SK-N-SH (cell line): ENCODE measurements at regions not wholly inside any gene's neighbourhood (a gene's known extent, or its start where the extent isn't known, plus 50 kb on each side); places are given as distances from the start of the nearest gene placed in this dataset.

Source experiments
- CTCF ChIA-PET: fragments of 300-600, 350-600 bp; formaldehyde crosslinking; extraction: SDS; loops from one replicate; lab custom pipeline; 2021; lab: Yijun Ruan, JAX
- POLR2A ChIA-PET: fragments of 350-600 bp; sonication (Branson Sonifier 250); formaldehyde crosslinking; extraction: SDS; loops from one replicate; lab custom pipeline; 2020; ENCODE audit warnings: antibody characterized with exemption, inconsistent platforms; lab: Yijun Ruan, JAX
- DNase-seq: peaks from one replicate; pipeline ENCODE4 v3.0.0; 2012
- H2AFZ ChIP-seq: fragments of 200-600 bp; sonication (generic); 2 replicates; pipeline ENCODE4 v1.8.1; 2016; ENCODE audit warnings: antibody characterized with exemption, mild to moderate bottlenecking, low read depth
- H3F3A ChIP-seq: fragments of 200-600 bp; sonication (generic); replicated peaks from 2 replicates; pipeline ENCODE3; 2016; ENCODE audit warnings: antibody characterized with exemption, mild to moderate bottlenecking; ENCODE audit not compliant: insufficient read depth
- H3K27ac ChIP-seq, 2 experiments: fragments of 200-500 bp in 1 of 2; fragments of 200-600 bp in 1 of 2; sonication (Bioruptor generic) in 1 of 2; sonication (generic), shearing (Covaris generic) in 1 of 2; 2 replicates each; pipeline versions ENCODE4 v1.5.1 to v1.6.1; 2014 to 2016; ENCODE audit warnings: low read depth in 2 of 2, inconsistent platforms in 1 of 2, low read length in 1 of 2, mild to moderate bottlenecking in 1 of 2, mixed read lengths in 1 of 2
- H3K27me3 ChIP-seq: fragments of 200-600 bp; sonication (generic), shearing (Covaris generic); 2 replicates; pipeline ENCODE4 v1.6.1; 2016; ENCODE audit warnings: mixed run types; ENCODE audit not compliant: insufficient read depth
- H3K36me3 ChIP-seq, 2 experiments: fragments of 200-500 bp in 1 of 2; fragments of 200-600 bp in 1 of 2; sonication (Bioruptor generic) in 1 of 2; sonication (generic) in 1 of 2; replicated peaks in 1 of 2; 2 replicates each; pipeline versions ENCODE3 to v1.5.1; 2014 to 2016; ENCODE audit warnings: low read length in 1 of 2, mild to moderate bottlenecking in 1 of 2; ENCODE audit not compliant: insufficient read depth in 2 of 2, control insufficient read depth in 1 of 2
- H3K4me1 ChIP-seq, 2 experiments: fragments of 200-500 bp in 1 of 2; fragments of 200-600 bp in 1 of 2; sonication (Bioruptor generic) in 1 of 2; sonication (generic), shearing (Covaris generic) in 1 of 2; 2 replicates each; pipeline versions ENCODE4 v1.5.1 to v1.6.1; 2014 to 2016; ENCODE audit warnings: low read depth in 1 of 2, low read length in 1 of 2, mixed run types in 1 of 2; ENCODE audit not compliant: insufficient read depth in 2 of 2, control insufficient read depth in 1 of 2
- H3K4me2 ChIP-seq: fragments of 200-600 bp; sonication (generic), shearing (Covaris generic); 2 replicates; pipeline ENCODE4 v1.6.1; 2017; ENCODE audit warnings: mixed run types
- H3K4me3 ChIP-seq, 2 experiments: fragments of 200-500 bp in 1 of 2; fragments of 200-600 bp in 1 of 2; sonication (Bioruptor generic) in 1 of 2; sonication (generic), shearing (Covaris generic) in 1 of 2; 2 replicates each; pipeline versions ENCODE4 v1.5.1 to v1.8.1; 2014 to 2016; ENCODE audit warnings: low read depth in 2 of 2, inconsistent platforms in 1 of 2, low read length in 1 of 2, mild to moderate bottlenecking in 1 of 2, mixed read lengths in 1 of 2, moderate library complexity in 1 of 2
- H3K79me2 ChIP-seq: fragments of 200-600 bp; sonication (generic); 2 replicates; pipeline ENCODE4 v1.8.1; 2017; ENCODE audit warnings: mild to moderate bottlenecking; ENCODE audit not compliant: insufficient read depth
- H3K9ac ChIP-seq: fragments of 200-600 bp; sonication (generic); 2 replicates; pipeline ENCODE4 v1.6.1; 2017; ENCODE audit warnings: mixed run types
- H3K9me2 ChIP-seq: fragments of 200-600 bp; sonication (generic); 2 replicates; pipeline ENCODE4 v1.6.1; 2017; ENCODE audit warnings: mixed run types
- H3K9me3 ChIP-seq: fragments of 200-600 bp; sonication (generic); 2 replicates; pipeline ENCODE4 v1.6.1; 2017; ENCODE audit warnings: mixed run types, mild to moderate bottlenecking, moderate library complexity
- H4K20me1 ChIP-seq: fragments of 200-600 bp; sonication (generic); 2 replicates; pipeline ENCODE4 v1.6.1; 2017; ENCODE audit warnings: mild to moderate bottlenecking, mixed run types; ENCODE audit not compliant: insufficient read depth
- EP300 ChIP-seq, 2 experiments: IDR thresholded peaks; 2 replicates each; pipeline versions ENCODE4 v1.4.0 to v1.6.1; 2012; ENCODE audit warnings: borderline replicate concordance in 1 of 2, low read depth in 1 of 2, low read length in 1 of 2
- RCOR1 ChIP-seq: fragments of 150-350 bp; IDR thresholded peaks from 2 replicates; pipeline ENCODE4 v1.6.1; 2017; ENCODE audit warnings: antibody characterized with exemption, low read length
- RXRA ChIP-seq: IDR thresholded peaks from 2 replicates; pipeline ENCODE4 v1.4.0; 2012; ENCODE audit warnings: low read depth, mild to moderate bottlenecking, borderline replicate concordance
- SIN3A ChIP-seq: IDR thresholded peaks from 2 replicates; pipeline ENCODE4 v1.6.1; 2012; ENCODE audit warnings: low read depth, mild to moderate bottlenecking, low read length, moderate library complexity, borderline replicate concordance
- TEAD4 ChIP-seq: IDR thresholded peaks from 2 replicates; pipeline ENCODE4 v1.4.0; 2012; ENCODE audit warnings: mild to moderate bottlenecking, borderline replicate concordance; ENCODE audit not compliant: insufficient read depth
- WGBS: methylation state at CpG from one replicate; pipeline ENCODE4 v1.1.6; 2017; ENCODE audit warnings: low lambda C conversion rate; 5-methylcytosine and 5-hydroxymethylcytosine counted together
- TF ChIP-seq, protein P1 (sequence below): IDR thresholded peaks from 2 replicates; pipeline ENCODE4 v1.6.1; 2012; ENCODE audit warnings: mild to moderate bottlenecking, low read depth, low read length, moderate library complexity
- TF ChIP-seq, protein P2 (sequence below): IDR thresholded peaks from 2 replicates; pipeline ENCODE4 v1.4.0; 2012; ENCODE audit warnings: low read depth, borderline replicate concordance
- TF ChIP-seq, protein P3 (sequence below): IDR thresholded peaks from 2 replicates; pipeline ENCODE4 v1.4.0; 2012; ENCODE audit warnings: low read depth, borderline replicate concordance
- TF ChIP-seq, protein P4 (sequence below): IDR thresholded peaks from 2 replicates; pipeline ENCODE4; 2012

DNA sequence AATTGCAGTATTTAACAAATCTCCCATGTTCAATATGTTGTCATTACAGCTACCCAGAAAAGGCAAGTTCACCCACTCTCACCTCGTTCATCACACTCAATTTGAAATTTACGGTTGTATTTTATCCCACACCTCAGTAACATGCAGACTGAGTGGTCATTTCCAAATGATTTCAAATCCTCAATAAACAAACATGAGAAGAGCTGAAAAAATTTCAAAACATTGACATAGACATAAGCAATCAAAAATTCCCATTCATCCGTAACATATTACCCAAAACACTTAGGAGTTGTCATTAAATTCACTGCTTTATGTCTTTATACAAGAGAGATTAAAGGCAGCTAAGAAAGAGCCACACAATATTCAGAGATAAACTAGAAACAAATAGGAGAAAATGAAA, 61.7 kb upstream of the NEBL start:
- POLR2A ChIA-PET: no interaction called here
- 52% methylated on average over 3 of the region's 3 CpGs for WGBS

More for the DNA sequence above, 61.7 kb upstream of the NEBL start:
- CTCF ChIA-PET: interaction anchor here (0.8 kb wide), 1 partner anchor 9 kb away, joined by 3 read pairs; no protein-coding TSS in a partner anchor
- no peak overlapping the region for H2AFZ ChIP-seq
- no peak for TF ChIP-seq TEAD4
- TF ChIP-seq, protein P1, sequence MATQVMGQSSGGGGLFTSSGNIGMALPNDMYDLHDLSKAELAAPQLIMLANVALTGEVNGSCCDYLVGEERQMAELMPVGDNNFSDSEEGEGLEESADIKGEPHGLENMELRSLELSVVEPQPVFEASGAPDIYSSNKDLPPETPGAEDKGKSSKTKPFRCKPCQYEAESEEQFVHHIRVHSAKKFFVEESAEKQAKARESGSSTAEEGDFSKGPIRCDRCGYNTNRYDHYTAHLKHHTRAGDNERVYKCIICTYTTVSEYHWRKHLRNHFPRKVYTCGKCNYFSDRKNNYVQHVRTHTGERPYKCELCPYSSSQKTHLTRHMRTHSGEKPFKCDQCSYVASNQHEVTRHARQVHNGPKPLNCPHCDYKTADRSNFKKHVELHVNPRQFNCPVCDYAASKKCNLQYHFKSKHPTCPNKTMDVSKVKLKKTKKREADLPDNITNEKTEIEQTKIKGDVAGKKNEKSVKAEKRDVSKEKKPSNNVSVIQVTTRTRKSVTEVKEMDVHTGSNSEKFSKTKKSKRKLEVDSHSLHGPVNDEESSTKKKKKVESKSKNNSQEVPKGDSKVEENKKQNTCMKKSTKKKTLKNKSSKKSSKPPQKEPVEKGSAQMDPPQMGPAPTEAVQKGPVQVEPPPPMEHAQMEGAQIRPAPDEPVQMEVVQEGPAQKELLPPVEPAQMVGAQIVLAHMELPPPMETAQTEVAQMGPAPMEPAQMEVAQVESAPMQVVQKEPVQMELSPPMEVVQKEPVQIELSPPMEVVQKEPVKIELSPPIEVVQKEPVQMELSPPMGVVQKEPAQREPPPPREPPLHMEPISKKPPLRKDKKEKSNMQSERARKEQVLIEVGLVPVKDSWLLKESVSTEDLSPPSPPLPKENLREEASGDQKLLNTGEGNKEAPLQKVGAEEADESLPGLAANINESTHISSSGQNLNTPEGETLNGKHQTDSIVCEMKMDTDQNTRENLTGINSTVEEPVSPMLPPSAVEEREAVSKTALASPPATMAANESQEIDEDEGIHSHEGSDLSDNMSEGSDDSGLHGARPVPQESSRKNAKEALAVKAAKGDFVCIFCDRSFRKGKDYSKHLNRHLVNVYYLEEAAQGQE: no peak
- TF ChIP-seq, protein P2, sequence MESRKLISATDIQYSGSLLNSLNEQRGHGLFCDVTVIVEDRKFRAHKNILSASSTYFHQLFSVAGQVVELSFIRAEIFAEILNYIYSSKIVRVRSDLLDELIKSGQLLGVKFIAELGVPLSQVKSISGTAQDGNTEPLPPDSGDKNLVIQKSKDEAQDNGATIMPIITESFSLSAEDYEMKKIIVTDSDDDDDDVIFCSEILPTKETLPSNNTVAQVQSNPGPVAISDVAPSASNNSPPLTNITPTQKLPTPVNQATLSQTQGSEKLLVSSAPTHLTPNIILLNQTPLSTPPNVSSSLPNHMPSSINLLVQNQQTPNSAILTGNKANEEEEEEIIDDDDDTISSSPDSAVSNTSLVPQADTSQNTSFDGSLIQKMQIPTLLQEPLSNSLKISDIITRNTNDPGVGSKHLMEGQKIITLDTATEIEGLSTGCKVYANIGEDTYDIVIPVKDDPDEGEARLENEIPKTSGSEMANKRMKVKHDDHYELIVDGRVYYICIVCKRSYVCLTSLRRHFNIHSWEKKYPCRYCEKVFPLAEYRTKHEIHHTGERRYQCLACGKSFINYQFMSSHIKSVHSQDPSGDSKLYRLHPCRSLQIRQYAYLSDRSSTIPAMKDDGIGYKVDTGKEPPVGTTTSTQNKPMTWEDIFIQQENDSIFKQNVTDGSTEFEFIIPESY: no peak
- no peak for TF ChIP-seq SIN3A
- TF ChIP-seq, protein P3, sequence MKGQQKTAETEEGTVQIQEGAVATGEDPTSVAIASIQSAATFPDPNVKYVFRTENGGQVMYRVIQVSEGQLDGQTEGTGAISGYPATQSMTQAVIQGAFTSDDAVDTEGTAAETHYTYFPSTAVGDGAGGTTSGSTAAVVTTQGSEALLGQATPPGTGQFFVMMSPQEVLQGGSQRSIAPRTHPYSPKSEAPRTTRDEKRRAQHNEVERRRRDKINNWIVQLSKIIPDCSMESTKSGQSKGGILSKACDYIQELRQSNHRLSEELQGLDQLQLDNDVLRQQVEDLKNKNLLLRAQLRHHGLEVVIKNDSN: no peak
- TF ChIP-seq RCOR1: no peak
- TF ChIP-seq, protein P4, sequence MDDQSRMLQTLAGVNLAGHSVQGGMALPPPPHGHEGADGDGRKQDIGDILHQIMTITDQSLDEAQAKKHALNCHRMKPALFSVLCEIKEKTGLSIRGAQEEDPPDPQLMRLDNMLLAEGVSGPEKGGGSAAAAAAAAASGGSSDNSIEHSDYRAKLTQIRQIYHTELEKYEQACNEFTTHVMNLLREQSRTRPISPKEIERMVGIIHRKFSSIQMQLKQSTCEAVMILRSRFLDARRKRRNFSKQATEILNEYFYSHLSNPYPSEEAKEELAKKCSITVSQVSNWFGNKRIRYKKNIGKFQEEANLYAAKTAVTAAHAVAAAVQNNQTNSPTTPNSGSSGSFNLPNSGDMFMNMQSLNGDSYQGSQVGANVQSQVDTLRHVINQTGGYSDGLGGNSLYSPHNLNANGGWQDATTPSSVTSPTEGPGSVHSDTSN: no peak
- TF ChIP-seq EP300 (IDR thresholded peaks at IDR 0.05; ENCODE audit: borderline replicate concordance in 1 of 2, low read depth in 1 of 2, low read length in 1 of 2): no peak
- TF ChIP-seq RXRA: no peak
- peak overlapping the region in 1 of 2 experiments; percentile 22; a peak in 1 of 4 replicates for H3K4me3 ChIP-seq
- no peaks in the 10 kb centered on the region for H3K9me2 ChIP-seq
- no peaks in the 10 kb centered on the region for H3F3A ChIP-seq
- H3K79me2 ChIP-seq: no peaks in the 10 kb centered on the region
- H3K27me3 ChIP-seq: no peaks in the 10 kb centered on the region
- no peaks in the 10 kb centered on the region for H4K20me1 ChIP-seq
- H3K9ac ChIP-seq: no peak overlapping the region
- no peak overlapping the region for H3K4me2 ChIP-seq
- peak overlapping the region in 1 of 2 experiments; percentile 100; a peak in 2 of 4 replicates for H3K27ac ChIP-seq
- H3K9me3 ChIP-seq: no peaks in the 10 kb centered on the region
- peaks cover 0 to 25% of the 10 kb centered on the region in 2 experiments; a peak in 2 of 4 replicates for H3K4me1 ChIP-seq
- peaks cover 0 to 2% of the 10 kb centered on the region in 2 experiments for H3K36me3 ChIP-seq
- no peak for DNase-seq
